Fibroblast of peridontal ligament (primary cell): ENCODE measurements at regions not wholly inside any gene's neighbourhood (a gene's known extent, or its start where the extent isn't known, plus 50 kb on each side); places are given as distances from the start of the nearest gene placed in this dataset.

Experiments
- DNase-seq: peaks from one replicate; pipeline ENCODE4 v3.0.0-alpha.2; 2010; ENCODE audit errors: extremely low read depth

DNA sequence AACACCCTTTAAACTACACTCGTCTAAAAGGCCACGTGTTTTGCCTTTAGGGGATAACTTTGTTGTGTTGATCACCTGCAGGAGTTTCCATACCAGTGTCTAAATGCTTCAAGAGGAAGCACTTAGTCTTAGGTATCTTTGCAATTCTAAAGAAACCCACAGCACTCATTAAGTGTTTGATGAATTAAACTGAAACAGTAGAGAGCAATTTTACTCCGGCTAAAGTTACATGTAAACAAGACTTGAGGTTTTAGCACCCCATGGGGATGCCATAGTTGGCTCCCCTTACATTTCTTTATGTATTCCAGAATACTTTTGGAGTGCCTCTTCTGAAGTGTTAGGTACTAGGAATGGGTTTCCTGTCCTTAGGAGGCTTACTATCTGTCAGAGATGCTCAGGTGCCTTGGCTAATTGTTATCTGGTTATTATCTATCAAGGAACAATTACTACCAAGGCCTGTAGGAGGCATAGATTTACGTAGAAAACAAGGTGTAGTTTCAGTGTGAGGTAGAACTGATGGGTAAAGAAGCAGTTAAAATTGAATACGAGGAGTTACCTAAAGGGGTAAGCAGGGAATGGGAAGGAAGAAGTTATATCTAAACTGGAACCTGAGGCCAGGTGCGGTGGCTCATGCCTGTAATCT lies 176.8 kb upstream of the SAMSN1 start:
- DNase-seq: no peak

DNA sequence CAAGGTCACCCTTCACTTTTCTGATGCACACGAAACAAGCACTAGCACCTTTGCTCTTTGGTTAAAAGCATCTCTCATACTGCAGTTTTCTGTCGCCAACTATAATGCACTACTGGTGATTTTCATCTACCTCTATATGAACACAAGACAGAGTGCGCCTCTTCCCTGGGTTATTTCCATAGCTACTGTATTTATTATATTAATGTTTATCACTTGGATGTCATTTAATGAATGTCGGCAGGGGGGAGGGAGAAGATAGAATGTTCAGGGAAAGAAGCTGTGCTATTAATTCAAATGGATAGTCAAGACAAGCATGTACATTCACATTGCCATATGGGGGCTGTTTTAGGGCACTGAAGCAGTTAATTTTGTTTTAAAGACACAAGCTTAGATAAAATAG lies 174.1 kb upstream of the SAMSN1 start:
- no peak for DNase-seq

DNA sequence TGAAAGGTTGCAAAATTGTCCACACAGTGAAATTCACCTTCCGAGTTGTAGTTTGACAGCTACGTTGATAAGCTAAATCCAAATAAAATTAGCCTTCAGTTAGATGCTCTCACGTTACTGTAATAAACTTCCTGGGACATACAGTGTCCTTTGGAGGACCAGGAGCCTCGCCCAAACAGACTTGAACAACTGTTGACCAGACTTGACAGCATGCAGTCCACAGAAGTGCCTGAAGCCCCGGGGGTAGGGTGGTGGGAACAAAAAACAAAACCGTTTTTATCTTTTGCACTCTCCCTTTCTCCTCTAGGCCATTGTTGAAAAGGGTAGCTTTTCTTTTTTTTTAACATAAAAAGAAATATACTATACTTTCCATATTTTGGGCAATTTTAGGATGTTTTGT lies 172.8 kb upstream of the SAMSN1 start:
- no peak for DNase-seq

DNA sequence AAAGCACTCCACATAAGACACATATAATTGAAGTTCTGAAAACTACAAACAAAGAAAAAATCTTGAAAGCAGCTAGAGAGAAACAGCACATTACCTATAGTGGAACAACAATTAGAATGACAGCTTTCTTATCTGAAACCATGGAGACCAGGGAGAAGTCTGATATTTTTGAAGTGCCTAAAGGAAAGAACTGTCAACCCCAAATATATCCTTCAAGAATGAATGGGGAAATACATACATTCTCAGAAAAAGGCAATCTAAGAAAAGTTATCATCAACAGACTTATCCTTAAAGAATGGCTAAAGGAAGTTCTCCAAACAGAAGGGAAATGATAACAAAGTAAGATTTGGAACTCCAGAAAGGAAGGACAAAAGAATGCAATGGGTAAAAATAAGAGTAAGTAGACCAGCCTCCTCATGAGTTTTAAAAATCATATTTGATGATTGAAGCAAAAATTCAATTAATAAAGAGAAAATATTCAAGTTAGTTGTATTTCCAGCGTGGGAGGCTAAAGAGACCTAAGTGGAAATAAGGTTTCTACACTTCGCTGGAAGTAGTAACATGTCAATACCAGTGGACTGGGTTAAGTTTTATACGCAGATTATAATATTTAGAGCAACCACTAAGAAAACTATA lies 170.8 kb upstream of the SAMSN1 start:
- no peak for DNase-seq

DNA sequence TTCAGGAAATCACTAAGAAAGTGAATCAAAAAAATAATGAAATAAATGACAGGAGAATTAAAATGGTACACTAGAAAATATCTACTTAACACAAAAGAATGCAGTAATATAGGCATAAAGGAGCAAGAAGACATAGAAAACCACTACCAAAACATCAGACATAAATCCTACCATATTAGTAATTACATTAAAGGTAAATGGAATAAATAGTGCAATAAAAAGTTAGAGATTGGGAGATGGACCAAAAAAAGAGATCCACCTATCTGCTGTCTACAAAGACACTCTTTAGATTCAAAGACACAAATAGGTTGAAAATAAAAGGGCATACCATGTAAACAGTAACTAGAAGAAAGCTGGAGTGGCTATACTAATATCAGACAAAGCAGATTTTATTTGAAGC lies 167.0 kb upstream of the SAMSN1 start:
- DNase-seq: no peak

DNA sequence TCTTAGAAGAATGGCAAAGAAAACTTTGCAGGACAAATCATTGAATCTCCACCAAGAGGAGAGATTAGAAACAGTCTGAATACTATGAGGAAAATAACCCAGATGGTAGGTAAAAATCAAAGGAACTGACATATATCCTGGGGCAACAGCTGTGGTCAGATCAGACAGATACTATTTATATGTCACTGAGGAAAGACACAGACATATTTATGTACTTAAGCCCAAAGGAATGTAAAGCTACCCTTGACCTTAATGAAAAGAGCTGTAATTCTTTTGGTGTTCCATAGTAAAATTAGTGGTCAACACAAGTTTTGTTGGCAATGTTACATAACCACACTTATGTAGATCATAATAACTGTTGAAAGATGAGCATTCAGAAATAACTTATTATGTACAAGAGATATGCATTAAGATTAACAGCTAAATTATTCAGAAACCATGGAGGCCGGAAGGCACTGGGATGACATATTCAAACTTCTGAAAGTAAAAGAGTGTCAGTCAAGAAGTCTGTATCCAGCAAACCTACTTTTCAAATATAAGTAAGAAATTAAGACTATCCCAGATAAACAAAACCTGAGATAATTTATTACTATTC lies 166.1 kb upstream of the SAMSN1 start:
- DNase-seq: no peak

DNA sequence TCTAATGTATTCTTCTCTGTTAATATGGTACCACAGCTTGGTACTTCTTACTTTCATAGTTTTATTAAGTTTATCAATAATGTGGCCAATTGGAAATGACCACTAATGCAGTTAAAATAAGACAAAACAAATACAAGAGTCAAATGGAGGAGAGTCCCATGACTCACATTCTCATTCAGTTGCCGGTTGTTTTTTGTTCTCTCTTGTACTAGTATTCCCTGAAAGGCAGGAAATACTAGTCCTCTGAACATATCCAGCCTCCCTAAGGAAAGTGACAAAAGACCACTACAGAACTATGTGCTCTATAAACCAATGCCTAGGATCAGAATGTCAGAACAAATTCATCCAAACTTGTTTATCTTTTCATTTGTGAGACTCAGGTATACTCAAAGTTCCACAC lies 165.2 kb upstream of the SAMSN1 start:
- no peak for DNase-seq

DNA sequence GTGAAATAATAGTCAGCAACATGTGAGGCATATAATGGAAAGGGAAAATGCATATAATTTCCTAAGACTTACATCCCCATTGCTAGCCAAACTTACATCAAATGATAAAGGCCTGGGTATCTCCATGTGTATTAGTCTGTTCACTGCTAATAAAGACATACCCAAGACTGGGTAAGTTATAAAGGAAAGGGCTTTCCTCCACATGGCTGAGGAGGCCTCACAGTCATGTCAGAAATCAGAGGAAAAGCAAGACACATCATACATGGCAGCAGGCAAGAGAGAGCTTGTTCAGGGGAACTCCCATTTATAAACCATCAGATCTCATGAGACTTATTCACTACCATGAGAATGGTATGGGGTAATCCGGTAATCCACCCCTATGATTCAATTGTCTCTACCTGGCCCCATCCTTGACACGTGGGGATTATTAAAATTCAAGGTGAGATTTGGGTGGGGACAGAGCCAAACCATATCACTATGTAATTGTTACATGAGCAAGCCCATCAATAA lies 161.5 kb upstream of the SAMSN1 start:
- DNase-seq: no peak

DNA sequence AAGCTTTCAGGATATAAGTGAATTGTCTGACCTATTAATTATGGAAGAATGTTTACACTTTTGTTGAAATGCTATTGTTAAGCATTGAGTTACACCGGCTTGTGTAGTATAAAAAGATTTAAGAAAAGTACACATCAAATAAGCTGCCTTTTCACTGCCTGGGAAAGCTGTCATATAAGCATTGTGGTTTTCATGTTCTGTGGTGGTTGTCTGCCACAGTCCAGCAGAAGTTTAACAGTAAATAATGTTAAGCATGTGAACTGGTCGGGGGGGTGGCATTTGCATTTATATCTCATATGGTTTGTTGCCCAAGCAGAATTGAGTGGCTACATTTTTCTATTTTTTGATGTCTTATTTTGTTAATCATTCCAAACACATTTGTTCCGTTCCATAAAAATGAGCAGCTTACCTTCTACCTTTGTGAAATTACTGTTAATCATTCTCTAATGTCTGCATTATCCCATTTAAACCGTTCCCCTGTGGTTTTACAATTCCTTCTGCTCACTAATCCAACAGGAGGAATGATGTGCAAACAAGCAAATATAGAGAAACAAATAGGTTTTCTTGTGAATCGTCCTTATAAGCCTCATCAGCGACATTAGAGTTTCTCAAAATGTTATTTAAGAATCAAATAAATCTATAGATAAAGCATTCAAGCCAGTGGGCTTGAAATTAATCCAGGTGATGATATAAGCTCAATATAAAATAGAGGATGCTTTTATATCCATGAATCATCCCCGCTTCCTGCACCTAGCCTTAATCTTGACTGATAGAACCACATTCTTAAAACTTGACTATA lies 160.8 kb upstream of the SAMSN1 start:
- no peak for DNase-seq

DNA sequence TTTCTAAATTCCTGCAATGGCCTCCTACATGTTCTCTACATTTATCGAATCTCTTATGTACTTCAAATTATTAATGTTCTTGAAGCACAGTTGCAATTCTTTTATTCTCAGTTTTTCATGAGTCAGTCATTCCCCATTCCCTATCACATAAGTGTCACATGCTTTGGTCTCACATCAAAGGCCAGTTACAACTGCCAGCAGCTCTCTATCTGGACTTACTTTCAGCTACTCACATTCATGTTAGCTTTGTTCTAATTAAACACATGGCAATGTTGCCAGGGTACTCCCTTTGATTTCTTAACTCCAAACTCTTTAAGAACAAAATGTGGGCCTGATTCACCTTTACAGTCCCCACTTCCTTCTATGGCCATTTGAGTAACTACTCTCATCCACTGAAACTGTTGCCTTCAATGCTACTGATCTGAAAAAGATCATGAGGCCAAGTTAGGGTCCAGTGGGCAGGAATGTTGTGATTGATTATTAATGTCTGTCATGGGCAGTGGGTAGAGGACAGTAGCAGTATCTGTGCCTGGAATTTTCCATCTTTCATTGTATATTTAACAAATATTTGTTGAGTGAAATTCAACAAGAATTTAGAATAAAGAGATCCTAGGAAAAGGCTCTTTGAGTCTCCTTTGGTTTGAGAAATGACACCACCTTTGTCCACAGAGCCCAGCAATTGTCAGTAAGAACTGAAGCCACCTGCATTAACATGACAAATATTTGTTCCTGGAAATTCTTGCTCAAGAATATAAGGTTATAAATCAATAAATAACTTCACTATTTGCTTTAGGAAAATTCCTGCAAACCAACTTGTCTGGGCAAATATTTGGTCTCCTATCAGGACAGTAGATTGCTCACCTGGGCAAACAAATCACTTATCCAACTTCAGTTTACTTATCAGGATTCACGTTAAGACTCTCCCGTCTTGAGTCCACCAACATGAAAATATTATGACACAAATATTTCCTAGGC lies 153.6 kb upstream of the SAMSN1 start:
- no peak for DNase-seq

DNA sequence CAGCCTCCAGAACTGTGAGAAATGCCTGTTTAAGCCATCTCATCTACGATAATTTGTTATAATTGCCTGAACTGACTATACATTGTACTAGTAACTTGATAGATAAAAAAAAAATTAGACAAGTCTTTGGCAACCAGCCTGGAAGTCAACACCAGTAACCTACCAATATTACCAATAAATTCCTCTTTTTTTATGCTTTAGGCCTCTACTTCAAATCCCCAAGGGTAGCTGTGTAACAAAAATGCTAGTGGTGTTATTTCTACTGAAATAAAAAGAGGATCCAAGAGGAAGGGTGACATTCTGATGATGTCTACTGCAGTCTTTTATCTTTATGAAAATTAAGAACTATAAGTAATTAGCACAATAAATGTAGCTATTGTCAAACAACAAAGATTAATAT lies 151.7 kb upstream of the SAMSN1 start:
- no peak for DNase-seq

DNA sequence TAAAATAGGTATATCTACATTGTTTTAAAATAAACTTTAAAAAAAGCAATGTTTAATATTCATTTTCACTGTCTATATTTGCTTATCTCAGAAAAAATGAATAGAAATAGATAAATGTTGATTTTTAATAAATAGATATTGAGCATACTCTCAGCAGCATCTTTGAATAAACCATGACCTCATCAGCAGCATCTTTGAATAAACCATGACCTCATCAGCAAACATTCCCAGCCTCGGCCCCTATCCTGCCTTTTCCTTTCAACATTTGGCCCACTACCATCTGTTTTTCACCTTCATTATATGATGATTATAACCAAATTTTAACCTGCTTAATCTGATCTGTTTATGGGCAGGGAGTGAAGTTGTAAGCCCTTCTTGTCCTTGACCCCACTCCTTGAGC lies 148.7 kb upstream of the SAMSN1 start:
- DNase-seq: no peak

DNA sequence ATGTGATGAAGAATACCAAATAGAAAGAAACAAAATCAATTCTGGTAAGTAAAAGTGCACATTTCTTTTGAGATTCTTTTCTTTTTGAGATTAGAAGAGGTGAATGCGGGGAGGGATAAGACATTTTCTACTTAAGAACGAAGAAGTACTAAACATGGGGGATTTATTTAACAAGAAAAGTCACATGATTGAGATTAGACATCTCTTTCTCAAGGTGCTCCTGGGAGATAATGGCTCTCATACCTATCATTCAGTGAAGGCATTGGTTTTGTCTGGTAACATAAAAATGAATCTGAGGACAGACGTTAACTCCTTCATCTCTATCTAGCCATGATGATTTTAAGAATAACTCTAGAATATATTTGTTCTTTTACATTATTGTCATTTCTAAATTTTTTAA lies 147.9 kb upstream of the SAMSN1 start:
- no peak for DNase-seq

DNA sequence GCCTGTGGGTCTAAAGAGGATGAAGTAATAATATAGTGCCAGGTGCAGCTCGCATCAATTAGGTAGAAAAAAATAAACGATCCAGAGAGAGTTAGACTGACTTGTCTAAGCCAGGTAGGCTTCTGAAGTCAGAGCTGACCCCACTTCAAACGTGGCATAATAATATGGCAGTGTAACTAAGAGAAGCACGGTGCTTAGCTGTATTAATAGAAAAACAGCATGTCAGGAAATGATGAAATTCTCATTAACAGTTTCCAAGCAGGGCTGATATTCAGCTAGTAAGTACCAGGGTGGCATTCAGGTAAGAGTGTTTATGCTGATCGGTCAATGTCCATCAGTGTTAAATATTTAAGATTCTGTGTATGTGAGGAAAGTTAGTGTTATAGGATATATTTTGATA lies 145.8 kb upstream of the SAMSN1 start:
- DNase-seq: no peak

DNA sequence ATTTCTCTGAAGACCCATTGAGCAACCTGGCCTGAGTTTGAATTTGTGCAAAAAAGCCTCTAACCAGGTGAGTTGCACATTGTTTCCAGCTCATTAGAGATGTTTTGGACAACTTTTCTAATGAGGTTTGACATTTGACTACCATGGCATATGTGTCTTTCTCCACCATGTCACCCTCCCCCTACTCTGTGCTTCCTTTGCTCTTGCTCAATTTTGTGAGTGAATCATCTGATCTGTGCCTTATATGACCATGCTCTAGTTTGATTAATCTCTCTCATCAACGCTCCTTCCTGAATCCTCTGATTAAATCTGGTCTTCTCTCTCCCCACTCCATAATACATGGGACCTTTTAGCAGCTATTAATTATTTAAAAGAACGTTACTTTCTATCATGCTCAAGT lies 144.8 kb upstream of the SAMSN1 start:
- no peak for DNase-seq

DNA sequence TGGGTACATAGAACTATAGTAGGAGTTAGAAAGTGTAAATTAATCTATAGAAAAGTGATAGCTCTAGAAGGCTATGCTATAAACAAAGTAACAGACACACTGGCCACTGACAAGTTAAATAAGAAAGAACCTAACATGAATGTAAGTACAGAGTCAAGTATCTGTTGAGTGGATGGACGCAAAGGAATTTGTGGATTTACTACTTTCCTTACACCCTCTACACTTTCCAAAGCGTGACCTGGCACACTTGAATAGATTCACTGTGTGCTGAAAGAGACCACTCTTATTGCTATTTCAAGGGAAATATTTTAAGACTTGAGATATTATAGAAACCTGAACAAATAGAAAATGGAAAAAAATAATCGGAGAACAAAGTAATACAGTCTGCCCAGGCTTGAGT lies 142.8 kb upstream of the SAMSN1 start:
- DNase-seq: no peak

DNA sequence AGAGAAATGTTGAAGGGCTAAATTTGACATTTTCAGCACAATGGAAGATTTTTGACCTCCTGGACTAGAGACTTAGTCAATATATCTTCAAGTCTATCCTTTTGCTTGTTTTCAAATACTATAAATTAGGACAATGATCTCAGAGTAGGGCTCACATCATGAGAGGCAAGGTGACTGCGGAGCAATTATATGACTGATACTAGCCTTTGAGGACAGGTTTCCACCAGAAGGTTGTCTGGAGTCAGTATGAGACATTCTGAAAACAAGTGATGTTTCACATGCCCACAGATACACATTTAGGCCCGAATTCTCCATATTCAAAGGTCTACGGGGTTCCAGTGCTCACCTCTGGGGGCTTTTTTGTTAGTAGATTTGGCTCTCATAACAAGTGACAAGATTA lies 142.3 kb upstream of the SAMSN1 start:
- DNase-seq: no peak

DNA sequence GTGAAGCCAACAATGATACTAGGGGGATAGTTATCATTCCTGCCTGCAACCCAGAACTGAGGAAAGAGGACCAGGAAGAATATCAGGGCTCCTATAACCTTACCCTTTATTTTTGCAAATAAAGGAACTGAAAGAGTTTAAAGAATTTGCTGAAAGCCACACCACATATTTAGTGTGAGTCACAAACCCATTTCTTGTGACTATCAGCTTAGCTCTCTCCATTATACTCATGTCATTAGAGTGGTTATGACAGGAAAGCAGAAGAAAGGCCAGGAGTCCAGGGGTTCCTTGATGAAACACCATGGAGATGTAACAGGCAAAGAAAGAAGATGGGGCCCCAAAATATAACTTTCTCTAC lies 141.1 kb upstream of the SAMSN1 start:
- no peak for DNase-seq

DNA sequence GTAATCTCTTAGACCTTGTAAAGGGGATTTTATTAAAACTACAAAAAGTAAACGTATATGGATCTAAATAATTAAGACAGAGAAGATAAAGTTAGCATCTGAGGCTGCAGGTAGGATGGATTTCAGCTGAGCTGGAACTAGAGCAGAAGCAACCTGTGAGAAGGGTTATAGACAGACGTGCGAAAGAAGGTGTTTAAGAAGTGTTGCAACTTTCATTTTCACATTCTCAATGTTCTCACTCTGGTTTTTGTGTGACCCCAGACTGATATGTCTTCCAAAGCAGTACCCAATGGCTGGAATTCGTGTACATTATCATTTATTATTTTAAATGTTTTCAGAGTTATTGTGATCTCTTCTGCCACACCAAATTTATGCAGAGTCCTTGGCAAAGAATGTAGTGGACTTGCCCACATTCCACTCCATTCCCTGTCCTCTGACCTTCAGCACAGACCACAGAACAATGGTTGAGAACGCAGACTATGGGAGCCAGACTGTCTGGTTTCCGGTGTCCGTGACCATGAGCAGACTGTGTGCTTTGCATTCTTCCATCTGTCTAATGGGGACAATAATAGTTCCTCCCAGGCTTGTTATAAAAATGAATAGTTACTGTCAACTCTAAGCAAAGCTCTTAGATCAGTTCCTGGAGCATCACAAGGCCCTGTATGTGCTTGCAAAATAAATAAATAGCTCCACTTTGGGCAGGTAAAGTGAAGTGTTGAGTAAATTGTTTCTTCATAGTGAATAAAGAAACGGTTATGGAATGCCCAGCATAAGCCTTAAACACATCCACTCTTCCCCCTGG lies 140.6 kb upstream of the SAMSN1 start:
- no peak for DNase-seq

DNA sequence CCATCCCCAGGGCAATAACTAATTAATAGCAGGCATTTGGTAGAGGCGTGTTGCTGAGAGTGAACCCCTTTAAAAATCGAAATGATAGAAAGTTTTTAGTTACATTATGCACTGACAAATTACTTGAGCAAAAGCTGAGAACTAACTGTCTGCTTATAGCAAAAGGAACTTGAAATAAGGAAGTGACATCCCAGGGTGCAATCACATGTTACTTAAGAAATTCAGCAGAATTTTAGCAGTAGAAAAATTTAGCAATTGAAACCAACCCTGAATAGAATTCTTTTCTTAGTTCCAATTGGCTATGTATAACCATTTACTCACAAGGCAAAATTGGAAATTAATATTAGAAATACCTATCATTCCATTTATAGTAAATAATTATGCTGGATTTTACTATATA lies 139.5 kb upstream of the SAMSN1 start:
- no peak for DNase-seq

DNA sequence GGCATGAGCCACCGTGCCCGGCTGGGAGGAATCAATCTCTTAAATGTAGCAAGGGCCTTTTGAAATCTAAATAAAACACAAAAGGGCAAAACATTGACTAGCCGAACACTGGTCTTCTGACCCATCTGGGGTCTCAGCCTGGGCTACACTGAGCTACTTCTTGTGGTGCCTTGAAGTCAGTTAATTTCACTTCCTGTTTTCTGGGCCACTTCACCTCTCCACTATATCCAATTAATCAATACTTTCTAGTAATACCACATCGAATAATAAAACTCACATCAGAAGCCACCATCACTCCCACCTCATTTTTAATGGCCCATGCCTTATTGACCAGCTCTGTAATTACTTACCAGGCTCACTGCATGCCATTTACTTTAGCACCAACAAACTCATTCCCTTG lies 138.0 kb upstream of the SAMSN1 start:
- no peak for DNase-seq
